Osteoblast (primary cell): ENCODE measurements at regions not wholly inside any gene's neighbourhood (a gene's known extent, or its start where the extent isn't known, plus 50 kb on each side); places are given as distances from the start of the nearest gene placed in this dataset.

ENCODE experiments used
- DNase-seq: peaks from one replicate; pipeline ENCODE4 v3.0.0; 2011; ENCODE audit warnings: low spot score, mixed read lengths; ENCODE audit not compliant: insufficient read length; ENCODE audit errors: missing footprints
- H2AFZ ChIP-seq: 2 replicates; pipeline ENCODE4 v1.6.0; 2011; ENCODE audit warnings: mild to moderate bottlenecking, low read length
- H3K27ac ChIP-seq: 2 replicates; pipeline ENCODE4 v1.5.1; 2011; ENCODE audit warnings: mild to moderate bottlenecking, low read depth, low read length, moderate library complexity
- H3K27me3 ChIP-seq: 2 replicates; pipeline ENCODE4 v1.6.0; 2012; ENCODE audit warnings: mild to moderate bottlenecking, control low read depth, inconsistent platforms, low read length, moderate library complexity; ENCODE audit not compliant: insufficient read depth
- H3K36me3 ChIP-seq: 2 replicates; pipeline ENCODE4 v1.5.1; 2011; ENCODE audit warnings: mild to moderate bottlenecking, low read length, control low read depth, moderate library complexity; ENCODE audit not compliant: insufficient read depth
- H3K4me1 ChIP-seq: 2 replicates; pipeline ENCODE4 v1.5.1; 2011; ENCODE audit warnings: mild to moderate bottlenecking, low read length, control low read depth, moderate library complexity; ENCODE audit not compliant: insufficient read depth
- H3K4me2 ChIP-seq: 2 replicates; pipeline ENCODE4 v1.6.0; 2011; ENCODE audit warnings: mild to moderate bottlenecking, low read length; ENCODE audit not compliant: insufficient read depth
- H3K4me3 ChIP-seq: fragments of 200-600 bp; sonication (generic); 3 replicates; pipeline ENCODE4 v1.5.1; 2012; ENCODE audit warnings: mild to moderate bottlenecking, low read length, inconsistent platforms; ENCODE audit not compliant: insufficient read depth
- H3K79me2 ChIP-seq: 2 replicates; pipeline ENCODE4 v1.6.0; 2012; ENCODE audit warnings: mild to moderate bottlenecking, low read length, control low read depth, inconsistent platforms; ENCODE audit not compliant: insufficient read depth
- H3K9me3 ChIP-seq: 2 replicates; pipeline ENCODE4 v1.5.1; 2011; ENCODE audit warnings: low read depth, low read length, control low read depth
- H4K20me1 ChIP-seq: 2 replicates; pipeline ENCODE4 v1.6.0; 2012; ENCODE audit warnings: mild to moderate bottlenecking, low read length, control low read depth; ENCODE audit not compliant: insufficient read depth
- CTCF ChIP-seq: IDR thresholded peaks from 2 replicates; pipeline ENCODE4 v1.5.1; 2011; ENCODE audit warnings: mild to moderate bottlenecking, low read depth, low read length, moderate library complexity; ENCODE audit errors: extremely low read depth

- H4K20me1 ChIP-seq, result no peaks in the 10 kb centered on the region
- H3K79me2 ChIP-seq, result no peaks in the 10 kb centered on the region
These were observed 71.6 kb upstream of the IMMP2L start for GRCh38 chr7:111633878-111634277.

GRCh38 chr7:111630862-111631261 is 68.6 kb upstream of the IMMP2L start:
- Histone ChIP-seq H3K9me3 (no peaks in the 10 kb centered on the region), H3K4me2 (no peak overlapping the region), H4K20me1 (no peaks in the 10 kb centered on the region), H3K27me3 (no peaks in the 10 kb centered on the region), H3K36me3 (no peaks in the 10 kb centered on the region), H3K79me2 (no peaks in the 10 kb centered on the region), H3K27ac (no peak overlapping the region), H3K4me1 (no peaks in the 10 kb centered on the region), H2AFZ (no peak overlapping the region), H3K4me3 (no peak overlapping the region)
- no peak for DNase-seq
- no peak for TF ChIP-seq CTCF

More at GRCh38 chr7:111633878-111634277, 71.6 kb upstream of the IMMP2L start:
- H3K27ac ChIP-seq, result no peak overlapping the region
- no peak for DNase-seq
- no peaks in the 10 kb centered on the region for H3K36me3 ChIP-seq
- H3K4me2 ChIP-seq, result no peak overlapping the region
- H3K4me1 ChIP-seq, result no peaks in the 10 kb centered on the region
- no peak overlapping the region for H2AFZ ChIP-seq
- H3K27me3 ChIP-seq, result no peaks in the 10 kb centered on the region
- no peaks in the 10 kb centered on the region for H3K9me3 ChIP-seq
- no peak overlapping the region for H3K4me3 ChIP-seq
- TF ChIP-seq CTCF, result no peak

GRCh38 chr7:111622084-111622483 is 59.8 kb upstream of the IMMP2L start:
- Histone ChIP-seq H3K27me3 (no peaks in the 10 kb centered on the region), H3K4me3 (no peak overlapping the region), H3K9me3 (no peaks in the 10 kb centered on the region), H3K4me2 (no peak overlapping the region), H3K27ac (no peak overlapping the region), H2AFZ (no peak overlapping the region), H3K79me2 (no peaks in the 10 kb centered on the region), H3K4me1 (no peaks in the 10 kb centered on the region), H4K20me1 (no peaks in the 10 kb centered on the region), H3K36me3 (no peaks in the 10 kb centered on the region)
- no peak for DNase-seq
- no peak for TF ChIP-seq CTCF
